Lower leg skin (tissue), 4 donors: ENCODE measurements at regions not wholly inside any gene's neighbourhood (a gene's known extent, or its start where the extent isn't known, plus 50 kb on each side); places are given as distances from the start of the nearest gene placed in this dataset.

Experiments
- DNase-seq, 2 donors: peaks; one replicate each; pipeline ENCODE4 v3.0.0-alpha.2; 2019; ENCODE audit warnings: low spot score in 2 of 2
- H3K4me3 ChIP-seq: fragments of 200-600 bp; sonication (generic); 2 replicates; pipeline ENCODE4 v1.5.1; 2017; ENCODE audit warnings: mild to moderate bottlenecking, low read depth; ENCODE audit not compliant: poor library complexity, severe bottlenecking
- CTCF ChIP-seq, 3 donors: fragments of 450-650 bp; IDR thresholded peaks; one replicate each; pipeline ENCODE4 v1.5.1; 2016; ENCODE audit warnings: antibody characterized with exemption in 3 of 3, mild to moderate bottlenecking in 3 of 3, moderate library complexity in 2 of 3
- POLR2A ChIP-seq, 2 donors: fragments of 450-650 bp; IDR thresholded peaks; one replicate each; pipeline ENCODE4 v1.6.1; 2016 to 2017; ENCODE audit warnings: antibody characterized with exemption in 2 of 2, mild to moderate bottlenecking in 1 of 2, moderate library complexity in 1 of 2
- WGBS, 2 donors: methylation state at CpG; one replicate each; pipeline ENCODE4 v1.1.5; 2018; 5-methylcytosine and 5-hydroxymethylcytosine counted together
- intact Hi-C: fragments of 100-400 bp; cut with DNase I; formaldehyde crosslinking; loops from one replicate; pipeline ENCODE4 v1.15.0; 2023; ENCODE audit warnings: low total_unique reads

DNA sequence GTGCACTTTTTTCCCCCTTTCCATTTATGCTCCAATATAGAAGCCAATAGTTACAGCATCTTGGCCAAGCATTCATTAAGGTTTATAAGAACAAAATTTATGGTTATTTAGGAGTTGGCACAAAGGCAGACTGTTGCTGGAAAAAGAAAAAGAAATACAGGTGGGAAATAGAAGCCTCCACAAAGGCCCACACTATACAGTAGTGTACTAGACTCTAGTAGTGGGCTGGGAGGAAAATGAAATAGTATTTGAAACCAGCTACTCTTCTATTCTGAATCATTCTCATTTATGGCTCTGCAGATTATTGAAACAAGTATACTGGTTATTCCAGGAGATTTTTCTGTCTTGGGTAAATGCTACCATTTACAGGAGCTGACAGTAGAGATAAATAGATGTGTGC is 80.9 kb upstream of the CDK6 start:
- TF ChIP-seq CTCF (IDR thresholded peaks at IDR 0.05) = no peak
- no peak for TF ChIP-seq POLR2A (IDR thresholded peaks at IDR 0.05)
- no peak overlapping the region for H3K4me3 ChIP-seq
- intact Hi-C loops = no loop called here
- no peak for DNase-seq

GRCh38 chr7:92916770-92917224 is 80.4 kb upstream of the CDK6 start:
- DNase-seq = no peak
- intact Hi-C loops = no loop called here
- no peak overlapping the region for H3K4me3 ChIP-seq
- 38% methylated on average over 3 of the region's 3 CpGs for WGBS, 2 donors
- no peak for TF ChIP-seq POLR2A (IDR thresholded peaks at IDR 0.05)
- TF ChIP-seq CTCF (IDR thresholded peaks at IDR 0.05) = no peak

- WGBS, 2 donors = 94 to 95% methylated on average over 3 of the region's 3 CpGs
- intact Hi-C loops = no loop called here
- no peak overlapping the region for H3K4me3 ChIP-seq
- DNase-seq = no peak
- TF ChIP-seq CTCF (IDR thresholded peaks at IDR 0.05) = no peak
Measured at GRCh38 chr7:92915348-92915747, 79.0 kb upstream of the CDK6 start.

- TF ChIP-seq CTCF (IDR thresholded peaks at IDR 0.05) (no peak), POLR2A (IDR thresholded peaks at IDR 0.05) (no peak)
- 88% methylated on average over 2 of the region's 2 CpGs for WGBS, 2 donors
- intact Hi-C loops = no loop called here
- no peak for DNase-seq
- no peak overlapping the region for H3K4me3 ChIP-seq
Measured at GRCh38 chr7:92914645-92915044, 78.3 kb upstream of the CDK6 start.

DNA sequence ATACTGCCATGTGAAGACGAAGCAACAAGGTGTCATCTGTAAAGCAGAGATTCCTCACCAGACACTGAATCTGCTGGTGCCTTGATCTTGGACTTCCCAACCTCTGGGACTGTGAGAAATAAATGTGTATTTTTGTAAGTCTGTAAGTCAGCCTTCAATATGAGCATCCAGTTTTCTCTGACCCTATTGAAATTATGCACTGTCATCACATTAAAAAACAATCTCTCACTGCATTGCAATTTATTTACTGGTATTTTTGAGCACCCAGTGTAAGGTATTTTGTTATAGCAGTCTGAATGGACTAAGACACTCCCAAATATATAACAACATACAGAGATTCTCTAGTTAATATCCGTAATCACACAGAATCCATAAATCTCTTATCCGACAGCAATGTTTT is 77.5 kb upstream of the CDK6 start:
- no peak overlapping the region for H3K4me3 ChIP-seq
- no peak for DNase-seq
- intact Hi-C loops = no loop called here
- WGBS, 2 donors = 93 to 95% methylated on average over 3 of the region's 3 CpGs
- TF ChIP-seq POLR2A (IDR thresholded peaks at IDR 0.05) (no peak), CTCF (IDR thresholded peaks at IDR 0.05) (no peak)

GRCh38 chr7:92910976-92911375 is 74.6 kb upstream of the CDK6 start:
- H3K4me3 ChIP-seq = no peak overlapping the region
- DNase-seq = no peak
- TF ChIP-seq CTCF (IDR thresholded peaks at IDR 0.05) (no peak), POLR2A (IDR thresholded peaks at IDR 0.05) (no peak)
- intact Hi-C loops = no loop called here
- 95 to 97% methylated on average over 3 of the region's 3 CpGs for WGBS, 2 donors
